HG02884 (cell line): ENCODE measurements at regions not wholly inside any gene's neighbourhood (a gene's known extent, or its start where the extent isn't known, plus 50 kb on each side); places are given as distances from the start of the nearest gene placed in this dataset.

Experiments used
- ATAC-seq: cut with Tn5 transposase; IDR thresholded peaks from one replicate; pipeline ENCODE4 v1.9.1; 2021; ENCODE audit warnings: mild to moderate bottlenecking, moderate library complexity; ENCODE audit not compliant: unreplicated experiment

- ATAC-seq = no peak
Measured at GRCh38 chr2:136195226-136195625, 77.3 kb upstream of the CXCR4 start.

GRCh38 chr2:136191041-136191440, 73.1 kb upstream of the CXCR4 start:
- ATAC-seq = no peak

DNA sequence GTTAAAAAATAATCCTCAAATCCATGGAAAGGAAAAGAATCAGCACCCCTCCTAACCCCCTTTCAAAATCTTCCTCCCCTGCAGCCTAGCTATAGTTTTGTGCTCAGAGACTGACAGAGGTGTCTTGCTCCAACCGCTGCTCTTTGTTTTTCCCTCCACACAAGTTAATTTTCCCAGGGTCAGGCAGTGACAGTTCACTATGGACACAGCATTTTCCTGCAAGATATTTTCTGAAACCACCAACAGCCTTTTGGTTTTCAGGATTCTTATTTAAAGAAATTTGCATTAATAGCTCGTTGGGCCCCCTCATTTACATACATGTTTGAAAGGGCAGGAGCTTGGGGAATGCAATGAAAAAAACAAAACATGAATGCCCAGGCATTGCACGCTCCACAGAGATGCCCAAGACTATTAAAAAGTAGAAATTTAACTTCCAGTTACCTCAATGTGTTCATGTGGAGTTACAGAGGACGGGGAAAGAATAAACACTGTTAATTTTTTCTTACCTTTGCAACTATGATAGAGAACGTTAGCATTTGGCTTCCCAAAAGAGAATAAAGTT, 71.4 kb upstream of the CXCR4 start:
- ATAC-seq = no peak

GRCh38 chr2:136188086-136188485, 70.1 kb upstream of the CXCR4 start:
- no peak for ATAC-seq

- no peak for ATAC-seq
Measured at GRCh38 chr2:136185981-136186776, 68.2 kb upstream of the CXCR4 start.

DNA sequence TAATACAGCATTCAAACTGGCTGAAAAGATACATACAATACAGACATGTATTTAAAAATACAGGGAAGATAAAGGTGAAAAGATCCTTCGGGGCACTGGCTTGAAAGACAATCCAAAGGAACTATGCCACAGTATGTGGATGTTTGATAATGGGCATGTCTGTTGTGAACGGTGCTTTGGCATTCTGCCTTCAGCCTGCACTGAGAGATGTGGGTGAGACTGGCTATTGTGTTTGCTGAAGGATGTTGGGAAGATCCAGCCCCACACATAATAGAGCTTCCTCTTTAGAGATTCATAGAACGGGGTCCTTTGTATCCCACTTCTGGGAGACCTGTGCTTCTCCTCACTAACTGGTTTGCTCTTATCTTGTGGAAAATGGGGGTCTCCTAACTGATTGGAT, 65.1 kb upstream of the CXCR4 start:
- no peak for ATAC-seq

DNA sequence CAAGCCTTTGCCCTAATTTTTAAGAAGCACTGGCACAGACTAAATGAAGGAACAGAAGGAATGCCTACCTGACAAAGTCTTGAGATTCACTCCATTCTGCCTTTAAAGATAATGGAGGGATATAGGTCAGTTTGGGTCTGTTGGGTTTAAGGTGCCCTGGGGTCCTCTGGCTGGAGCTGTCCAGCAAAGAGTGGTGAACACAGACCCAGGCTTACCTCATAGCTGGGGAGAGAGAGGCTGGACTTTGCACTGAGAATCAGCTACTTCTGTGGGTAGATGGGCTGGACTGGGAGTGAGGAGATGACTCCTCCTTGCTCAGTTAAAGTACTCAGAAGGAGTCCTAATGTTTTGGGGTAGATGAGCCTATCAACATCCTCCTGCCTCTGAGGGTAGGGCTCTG, 64.4 kb upstream of the CXCR4 start:
- no peak for ATAC-seq

GRCh38 chr2:136179602-136179975, 61.6 kb upstream of the CXCR4 start:
- ATAC-seq = no peak

- ATAC-seq = no peak
Measured at GRCh38 chr2:136178941-136179601, 61.1 kb upstream of the CXCR4 start.

DNA sequence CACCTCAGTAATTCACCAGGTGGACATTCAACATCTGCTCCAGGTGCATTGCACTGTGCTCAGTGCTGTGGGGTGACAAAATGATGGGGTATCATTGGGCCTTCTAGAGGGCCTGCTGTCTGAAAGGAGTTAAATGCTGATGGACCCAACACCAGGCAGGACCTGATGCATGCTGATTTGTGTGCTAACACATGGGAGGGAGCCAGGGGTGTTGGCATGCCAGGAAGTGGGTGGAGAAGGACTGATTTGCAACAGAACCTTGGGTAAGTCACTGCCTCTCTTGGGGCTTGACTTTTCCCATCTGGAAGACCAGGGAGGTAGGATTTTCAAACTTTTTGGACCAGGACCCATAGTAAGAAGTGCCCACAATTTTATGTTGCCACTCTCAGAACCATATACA, 57.9 kb upstream of the CXCR4 start:
- no peak for ATAC-seq

- ATAC-seq = no peak
Measured at GRCh38 chr2:136175466-136175865, 57.5 kb upstream of the CXCR4 start.

- no peak for ATAC-seq
Measured at GRCh38 chr2:136173126-136173525, 55.2 kb upstream of the CXCR4 start.

GRCh38 chr2:136171223-136171622, 53.3 kb upstream of the CXCR4 start:
- no peak for ATAC-seq

DNA sequence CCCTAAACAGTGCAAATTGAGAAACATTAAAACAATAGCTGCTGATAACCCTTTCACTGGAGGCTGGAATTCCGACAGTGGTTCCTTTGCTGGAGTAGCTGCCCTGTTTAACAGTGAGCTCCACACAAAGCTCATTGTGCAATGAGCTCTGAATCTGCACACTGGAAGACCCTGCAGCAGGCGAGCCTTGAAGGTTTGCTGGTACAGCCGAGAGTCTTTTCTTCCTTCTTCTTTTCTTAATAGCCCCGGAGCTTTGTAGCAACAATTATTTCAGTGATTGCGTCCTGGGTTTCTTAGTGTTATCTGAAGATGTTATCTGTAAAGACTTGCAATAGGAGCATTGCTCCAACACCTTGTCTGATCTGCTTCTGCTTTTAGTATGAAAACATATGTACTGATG, 50.8 kb upstream of the CXCR4 start:
- ATAC-seq = no peak

DNA sequence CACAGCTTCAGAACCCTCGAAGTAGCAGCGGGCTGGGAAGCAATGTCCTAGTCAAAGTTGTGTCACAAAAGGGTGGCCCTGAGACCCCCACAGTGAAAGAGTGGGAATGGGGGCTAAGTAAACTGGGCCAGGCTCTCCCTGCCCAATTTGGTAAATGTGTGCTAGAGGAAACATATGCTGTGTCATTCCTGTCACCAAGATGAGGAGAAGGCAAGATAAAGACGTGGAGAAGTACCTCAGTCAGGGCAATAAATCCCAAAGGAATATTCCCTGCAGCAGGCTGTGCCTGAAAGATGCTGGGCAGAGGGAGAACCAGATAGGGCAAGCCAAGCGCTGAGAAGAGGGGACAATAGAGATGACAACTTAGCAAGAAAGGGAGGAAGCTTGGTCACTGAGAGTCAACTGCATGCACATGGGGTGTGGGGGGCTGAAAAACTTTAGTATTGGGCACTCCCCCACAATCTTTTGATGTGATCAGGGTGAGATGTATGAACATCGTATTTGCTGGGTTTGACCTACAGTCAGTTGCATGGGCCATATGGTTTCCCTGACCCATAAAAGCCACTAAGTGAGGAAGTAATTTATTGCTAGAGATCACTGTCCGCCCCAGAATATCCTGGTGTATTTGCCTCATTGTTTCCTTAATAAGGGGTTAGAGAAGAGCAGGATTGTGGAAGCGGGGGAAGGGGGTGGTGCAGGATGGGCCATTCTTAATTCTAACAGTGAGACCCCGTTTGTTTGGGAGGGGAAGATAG, 49.9 kb upstream of the CXCR4 start:
- no peak for ATAC-seq
